Mammary epithelial cell (primary cell): ENCODE measurements at regions not wholly inside any gene's neighbourhood (a gene's known extent, or its start where the extent isn't known, plus 50 kb on each side); places are given as distances from the start of the nearest gene placed in this dataset.

Experiments
- CTCF ChIP-seq, 2 donors: IDR thresholded peaks in 1 of 2; conservative IDR thresholded peaks in 1 of 2; 2 replicates each; pipeline ENCODE4 v1.5.1; 2011 to 2012; ENCODE audit warnings: inconsistent platforms in 2 of 2, low read length in 2 of 2, mild to moderate bottlenecking in 2 of 2, control low read depth in 1 of 2, low read depth in 1 of 2; ENCODE audit not compliant: insufficient read depth in 1 of 2; ENCODE audit errors: extremely low read depth in 1 of 2
- EZH2 ChIP-seq: IDR thresholded peaks from 2 replicates; pipeline ENCODE4 v1.6.1; 2012; ENCODE audit warnings: low read length, inconsistent platforms, borderline replicate concordance

DNA sequence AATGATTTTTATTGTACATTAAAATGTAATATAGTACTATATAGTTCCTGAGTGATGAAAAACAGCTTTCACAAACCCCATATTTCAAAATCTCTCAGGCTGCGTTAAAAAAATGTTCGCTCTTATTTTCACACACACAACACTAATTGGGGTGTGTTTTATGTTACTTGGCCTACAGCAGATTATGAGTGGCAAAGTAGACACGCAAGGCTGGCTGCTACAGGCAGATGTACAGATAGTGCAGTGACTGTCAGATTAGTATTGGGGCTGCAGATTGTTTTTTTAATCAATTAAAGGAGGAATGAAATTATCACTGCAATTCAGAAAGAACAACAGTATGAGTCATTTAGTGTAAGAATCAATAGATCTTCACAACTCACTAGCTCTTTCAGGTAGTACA lies 65.2 kb upstream of the ICA1 start:
- TF ChIP-seq CTCF (conservative IDR thresholded peaks at IDR 0.05 in 1 of 2, IDR thresholded peaks at IDR 0.05 in 1 of 2; ENCODE audit: extremely low read depth in 1 of 2, insufficient read depth in 1 of 2, low read depth in 1 of 2, low read length in 2 of 2): no peak
- no peak for TF ChIP-seq EZH2
